ENCODE measurements at regions not wholly inside any gene's neighbourhood (a gene's known extent, or its start where the extent isn't known, plus 50 kb on each side); places are given as distances from the start of the nearest gene placed in this dataset.

GRCh38 chr3:66755924-66756323 lies 242.2 kb upstream of the KBTBD8 start:
- TF ChIP-seq CTCF (IDR thresholded peaks at IDR 0.05 in 8 of 11, conservative IDR thresholded peaks at IDR 0.05 in 3 of 11): no peak
- no peak for TF ChIP-seq POLR2A (IDR thresholded peaks at IDR 0.05)

Measured in spleen (tissue), 7 donors.